A673 (cell line): ENCODE measurements at regions not wholly inside any gene's neighbourhood (a gene's known extent, or its start where the extent isn't known, plus 50 kb on each side); places are given as distances from the start of the nearest gene placed in this dataset.

ENCODE experiments used
- CTCF ChIP-seq: fragments of 300-800, 200-600 bp; sonication (generic); conservative IDR thresholded peaks from 2 replicates; pipeline ENCODE4 v1.5.1; 2017; ENCODE audit warnings: low read depth, mild to moderate bottlenecking, antibody characterized with exemption, low read length, moderate library complexity, mixed read lengths
- EZH2 ChIP-seq: fragments of 200-600 bp; sonication (generic); IDR thresholded peaks from 2 replicates; pipeline ENCODE4 v1.6.1; 2017; ENCODE audit warnings: borderline replicate concordance, low read depth, mild to moderate bottlenecking, mixed read lengths, antibody characterized with exemption, low read length; ENCODE audit not compliant: poor library complexity, severe bottlenecking

GRCh38 chr20:7214081-7214740 is 446.7 kb downstream of the BMP2 start:
- TF ChIP-seq EZH2 (no peak), CTCF (no peak)
